CD4-positive, alpha-beta T cell treated with Interleukin-17A for 1 hour (primary cell): ENCODE measurements at regions not wholly inside any gene's neighbourhood (a gene's known extent, or its start where the extent isn't known, plus 50 kb on each side); places are given as distances from the start of the nearest gene placed in this dataset.
"Not testable (repeated sequence)": the region's sequence is repeated elsewhere in the genome, so short reads cannot be mapped to it uniquely, and the experiment has no call there.

Experiments
- DNase-seq: peaks from one replicate; pipeline ENCODE4 v3.0.0-alpha.2; 2020

- DNase-seq = not testable (repeated sequence)
Measured at GRCh38 chr20:5381527-5381926, 64.8 kb upstream of the PROKR2 start.

GRCh38 chr20:5377484-5377883 is 60.7 kb upstream of the PROKR2 start:
- DNase-seq = no peak

GRCh38 chr20:5376228-5376627 is 59.5 kb upstream of the PROKR2 start:
- DNase-seq = no peak

- DNase-seq = no peak
Measured at GRCh38 chr20:5374171-5374570, 57.4 kb upstream of the PROKR2 start.

- DNase-seq = no peak
Measured at GRCh38 chr20:5372371-5372770, 55.6 kb upstream of the PROKR2 start.

GRCh38 chr20:5369629-5370028 is 52.9 kb upstream of the PROKR2 start:
- DNase-seq = no peak
